GM19468 (cell line): ENCODE measurements at regions not wholly inside any gene's neighbourhood (a gene's known extent, or its start where the extent isn't known, plus 50 kb on each side); places are given as distances from the start of the nearest gene placed in this dataset.

Experiments
- ATAC-seq: cut with Tn5 transposase; IDR thresholded peaks from one replicate; pipeline ENCODE4 v1.9.1; 2021; ENCODE audit warnings: mild to moderate bottlenecking, moderate library complexity, moderate number of reproducible peaks; ENCODE audit not compliant: unreplicated experiment; ENCODE audit errors: extremely low read depth

DNA sequence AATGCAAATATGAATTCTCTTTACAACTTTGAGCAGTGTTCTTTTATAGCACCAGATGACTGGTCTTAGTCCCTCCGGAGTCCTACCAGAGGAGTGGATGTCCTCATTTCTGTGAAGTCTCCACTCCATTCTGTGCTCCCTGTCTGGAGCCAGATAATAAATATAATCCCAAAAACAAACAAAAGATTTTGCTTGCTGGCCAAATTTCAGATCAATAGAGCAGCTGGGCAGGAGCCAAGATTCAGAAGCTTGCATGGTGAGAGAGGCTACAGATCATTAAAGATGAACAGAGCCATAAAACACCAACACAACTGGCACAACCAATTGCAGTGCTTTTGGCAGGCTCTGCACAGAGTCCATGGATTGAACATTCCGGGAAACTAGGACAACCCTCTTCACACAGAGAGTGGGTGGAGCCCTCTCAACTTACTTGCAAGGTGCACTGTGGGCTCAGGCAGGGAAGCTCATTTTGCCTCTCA, 231.5 kb upstream of the SNX7 start:
- no peak for ATAC-seq

DNA sequence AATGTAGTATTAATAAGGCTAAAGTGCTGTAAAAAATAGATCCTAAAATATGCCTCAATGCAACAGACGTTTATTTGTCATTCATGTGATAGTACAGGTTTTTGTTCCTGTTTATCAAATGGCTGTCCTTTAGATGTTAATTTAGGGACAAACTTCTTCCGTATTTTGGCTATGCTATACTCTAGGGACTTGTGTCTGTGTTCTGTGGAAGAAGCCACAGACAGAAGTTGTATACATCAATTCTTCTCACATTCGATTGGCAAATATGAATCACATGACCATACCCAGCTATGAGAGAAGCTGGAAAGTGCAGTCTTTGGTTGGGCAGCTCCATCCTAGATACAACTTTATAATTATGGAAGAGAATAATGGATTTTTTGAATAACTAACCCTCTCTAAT, 232.7 kb upstream of the SNX7 start:
- ATAC-seq = no peak

DNA sequence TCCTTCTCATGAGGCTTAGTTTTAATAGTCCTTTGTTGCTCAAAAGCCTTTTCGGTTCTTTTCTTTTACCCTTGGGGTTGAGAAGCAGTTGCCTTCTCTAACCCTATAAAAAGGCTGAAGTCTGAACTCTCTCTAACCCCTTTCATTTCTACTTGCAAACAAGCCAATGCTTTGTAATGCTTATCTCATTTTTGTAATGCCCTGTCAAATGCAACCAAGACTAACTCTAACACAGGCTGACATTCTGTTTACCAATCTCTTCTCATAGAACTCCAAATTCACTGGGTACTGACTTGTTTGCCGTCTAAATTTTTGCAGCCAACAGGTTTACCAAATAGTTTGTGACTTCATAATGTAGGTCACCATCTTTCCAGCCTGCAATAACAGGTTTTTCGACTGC, 233.9 kb upstream of the SNX7 start:
- no peak for ATAC-seq

DNA sequence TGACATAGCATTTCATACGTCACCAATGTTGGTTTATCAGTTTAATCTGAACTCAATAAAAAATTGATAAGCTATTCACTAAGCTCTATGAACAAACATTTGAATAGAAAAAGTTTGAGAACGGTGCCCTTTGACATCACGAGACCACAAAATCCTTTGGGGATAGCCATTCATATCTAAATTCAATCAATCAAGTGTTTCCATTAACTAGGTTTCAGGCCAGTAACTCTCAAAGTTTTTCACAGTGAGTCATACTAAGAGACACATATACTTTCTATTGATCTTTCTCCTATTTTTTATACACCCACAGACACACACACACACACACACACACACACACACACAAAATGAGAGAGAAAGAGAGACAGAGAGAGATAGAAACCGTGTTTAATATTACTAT, 235.4 kb upstream of the SNX7 start:
- ATAC-seq = no peak

DNA sequence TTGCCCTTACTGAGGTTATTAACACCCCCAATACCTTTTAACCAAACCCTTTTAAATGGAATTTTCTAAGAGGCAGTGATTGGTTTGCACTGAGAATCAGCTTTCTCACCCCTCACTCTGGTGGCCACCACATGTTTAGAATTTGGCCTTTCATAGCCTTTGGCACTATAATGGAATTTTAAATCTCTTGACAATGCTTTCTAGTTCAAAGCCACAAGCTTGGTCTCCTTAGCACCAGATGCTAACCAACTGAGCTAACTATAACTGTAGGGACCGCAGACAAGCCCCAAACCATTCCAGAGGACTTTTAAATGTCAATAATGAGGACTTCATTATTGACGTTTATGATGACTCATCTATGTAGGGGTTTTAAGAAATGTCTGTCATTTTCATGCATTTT, 238.7 kb upstream of the SNX7 start:
- ATAC-seq = no peak

DNA sequence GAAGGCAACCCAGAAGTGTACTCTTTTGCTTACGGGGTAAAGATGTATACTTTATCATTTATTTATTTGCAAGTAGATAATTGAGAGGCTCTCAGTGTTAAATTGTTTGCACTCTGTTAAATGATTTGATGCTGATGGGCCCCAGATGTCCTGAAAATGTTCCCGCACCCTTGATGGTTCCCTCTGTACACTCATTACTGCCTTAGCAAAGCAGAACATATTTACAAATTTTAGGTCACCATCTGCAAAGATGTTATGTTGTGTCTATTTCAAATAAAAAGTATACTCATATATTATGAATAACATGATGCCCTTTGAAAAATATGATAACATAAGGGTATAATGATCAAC, 240.5 kb upstream of the SNX7 start:
- ATAC-seq = no peak

DNA sequence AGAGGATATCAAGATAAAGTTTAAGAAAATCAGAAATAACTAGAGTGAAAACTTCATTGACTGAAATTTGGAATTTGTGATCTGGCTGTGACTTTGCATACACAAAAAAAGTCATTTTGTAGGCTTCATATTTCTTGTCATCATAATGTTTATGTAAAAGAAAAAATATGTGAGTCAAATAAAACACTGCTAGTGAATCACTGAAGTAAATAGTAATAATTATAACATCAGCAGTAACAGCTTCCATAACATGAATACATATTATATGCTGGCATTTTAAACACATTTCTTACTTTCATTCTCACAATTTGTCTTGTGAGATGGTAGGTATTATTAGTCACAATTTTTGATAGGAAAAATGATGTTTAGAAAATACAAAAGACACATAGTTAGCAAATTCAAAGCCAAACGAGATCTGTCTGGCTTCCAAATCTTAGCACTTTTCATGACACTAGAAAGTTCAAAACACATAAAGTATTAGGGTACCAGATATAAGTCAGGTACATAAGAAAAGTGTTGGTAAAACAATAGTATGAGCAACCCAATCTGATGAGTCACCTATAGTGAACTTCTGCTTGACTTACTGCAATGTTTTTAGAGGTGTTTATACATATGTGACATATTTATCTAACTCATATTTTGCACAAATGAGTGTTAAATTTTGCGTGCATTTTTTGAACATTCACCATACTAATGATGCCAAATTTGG, 241.0 kb upstream of the SNX7 start:
- no peak for ATAC-seq

DNA sequence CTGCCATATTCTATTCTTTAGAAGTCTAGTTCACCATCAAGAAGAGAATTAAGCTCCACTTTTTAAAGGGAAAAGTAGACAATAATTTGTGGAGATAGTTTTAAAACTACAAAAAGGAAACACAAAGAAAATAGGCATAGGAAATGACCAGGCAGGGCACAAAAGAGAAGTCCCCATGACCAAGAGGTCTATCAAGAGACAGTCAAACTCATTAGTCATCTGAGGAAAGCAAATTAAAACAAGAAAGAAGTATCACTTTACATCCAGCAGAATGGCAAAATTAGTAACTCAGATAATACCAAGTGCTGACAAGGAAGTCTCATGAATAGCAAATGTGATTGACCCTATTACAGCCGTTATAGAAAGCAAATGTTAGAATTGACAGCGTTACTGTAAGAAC, 243.7 kb upstream of the SNX7 start:
- ATAC-seq = no peak

DNA sequence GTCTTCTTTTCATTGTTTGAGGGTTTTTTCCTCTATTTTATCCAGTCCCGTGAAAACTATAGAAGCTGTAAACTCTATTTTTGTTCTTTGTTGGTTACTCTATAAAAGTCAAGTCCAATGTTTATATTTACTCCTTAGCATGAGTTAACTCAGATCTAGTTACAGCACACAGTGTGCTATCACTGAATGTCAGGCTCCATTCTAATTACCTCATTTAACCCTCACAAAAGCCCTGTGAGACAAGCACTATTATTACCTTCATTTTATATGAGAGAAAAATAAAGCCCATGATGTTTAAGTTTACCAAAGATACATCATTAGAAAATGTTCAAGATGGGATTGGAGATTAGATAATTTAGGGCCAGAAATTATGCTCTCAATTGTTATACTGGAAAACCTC, 251.4 kb upstream of the SNX7 start:
- ATAC-seq = no peak

DNA sequence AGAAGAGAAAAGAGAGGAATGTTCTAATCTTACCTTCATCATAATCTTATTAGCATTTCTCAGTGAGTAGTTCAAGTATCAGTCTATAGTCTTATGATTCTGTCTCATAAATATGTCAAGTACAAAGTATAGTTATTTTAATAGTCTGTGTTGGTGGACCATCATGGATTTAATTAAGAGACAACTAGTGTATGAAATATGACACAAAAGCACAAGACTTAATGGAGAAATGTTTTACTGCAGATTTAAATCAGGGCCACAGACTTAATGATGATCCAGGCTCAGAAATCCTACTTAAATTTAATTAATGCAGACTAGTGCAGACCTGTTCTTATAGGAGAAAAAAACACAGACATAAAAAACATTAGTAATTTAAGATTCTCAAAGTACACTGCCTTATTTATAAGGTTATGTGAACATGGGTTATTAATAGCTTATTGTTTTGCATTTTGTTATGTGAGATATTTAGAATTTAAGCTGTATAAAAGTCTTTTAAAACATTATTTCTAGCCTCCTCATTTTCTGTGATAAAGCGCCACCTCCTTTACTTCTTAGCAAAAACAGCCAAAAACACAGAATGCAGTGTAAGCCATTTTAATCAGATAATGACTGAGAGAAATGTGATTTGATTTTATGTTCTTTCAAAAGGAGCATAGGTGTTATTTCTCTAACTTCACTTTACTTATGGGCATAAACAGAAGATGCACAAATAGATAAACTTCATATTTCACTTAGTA, 255.0 kb upstream of the SNX7 start:
- ATAC-seq = no peak

DNA sequence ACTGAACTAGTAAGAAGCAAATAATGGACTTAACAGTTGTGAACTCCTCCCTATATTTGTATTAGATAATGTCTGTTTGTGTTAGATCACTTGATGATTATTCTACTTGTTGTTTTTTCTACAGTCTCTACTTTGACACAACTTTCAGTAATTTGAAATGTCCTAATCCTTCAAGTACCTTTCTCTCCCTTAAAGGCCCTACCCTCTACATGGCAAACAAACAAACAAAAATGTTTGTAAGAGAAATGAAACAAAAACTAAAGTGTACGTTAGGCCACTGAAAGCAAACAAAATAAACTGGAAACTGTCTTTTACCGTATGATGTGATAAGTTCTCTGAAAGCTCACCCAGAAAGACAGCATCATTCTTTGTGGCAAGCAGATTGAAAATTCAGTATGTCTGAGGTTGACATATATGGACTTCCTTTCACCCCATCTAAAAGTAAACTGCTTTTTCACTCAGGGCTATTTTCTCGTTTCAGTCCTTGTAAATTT, 255.9 kb upstream of the SNX7 start:
- ATAC-seq = no peak

DNA sequence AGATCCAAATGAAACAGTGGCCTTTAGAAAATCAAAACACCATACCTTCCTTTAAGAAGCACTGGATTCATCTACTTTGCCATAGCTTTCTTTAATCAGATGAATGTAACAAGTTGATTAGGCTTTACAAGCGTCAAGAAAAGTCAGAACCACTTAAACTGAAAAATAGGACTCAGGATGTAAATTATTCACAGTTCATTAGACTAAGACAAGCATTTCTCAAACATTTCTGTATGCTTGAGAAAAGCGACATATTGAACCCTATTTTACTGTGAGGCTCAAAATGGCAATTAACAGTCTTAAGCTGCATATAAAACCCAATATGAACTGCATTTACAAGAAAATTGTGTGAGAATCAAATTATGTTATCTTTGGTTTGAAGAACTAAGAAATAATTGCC, 256.7 kb upstream of the SNX7 start:
- ATAC-seq = no peak

DNA sequence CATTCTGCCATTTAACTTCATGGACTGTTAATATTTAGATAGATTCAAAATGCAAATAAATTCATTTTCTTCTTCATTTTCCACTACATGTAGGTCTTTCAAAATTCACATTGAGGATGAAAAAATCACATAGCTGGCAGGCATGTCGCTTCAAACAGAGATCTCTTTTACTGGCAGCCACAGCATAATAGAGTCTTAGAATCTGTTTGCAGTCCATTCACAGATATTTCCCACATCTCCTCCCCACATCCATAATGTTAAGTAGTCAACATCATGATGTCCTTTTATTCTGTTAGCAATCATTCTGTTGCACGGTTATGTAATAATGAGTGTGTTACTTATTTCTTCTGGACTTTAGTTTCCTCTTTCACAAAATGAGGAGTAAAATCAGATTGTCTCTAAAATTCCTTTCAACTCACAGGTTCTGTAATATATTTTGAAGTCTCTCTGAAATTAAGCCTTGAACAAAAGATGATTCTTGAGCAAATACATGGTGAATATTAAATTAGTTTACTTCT, 257.5 kb upstream of the SNX7 start:
- no peak for ATAC-seq

DNA sequence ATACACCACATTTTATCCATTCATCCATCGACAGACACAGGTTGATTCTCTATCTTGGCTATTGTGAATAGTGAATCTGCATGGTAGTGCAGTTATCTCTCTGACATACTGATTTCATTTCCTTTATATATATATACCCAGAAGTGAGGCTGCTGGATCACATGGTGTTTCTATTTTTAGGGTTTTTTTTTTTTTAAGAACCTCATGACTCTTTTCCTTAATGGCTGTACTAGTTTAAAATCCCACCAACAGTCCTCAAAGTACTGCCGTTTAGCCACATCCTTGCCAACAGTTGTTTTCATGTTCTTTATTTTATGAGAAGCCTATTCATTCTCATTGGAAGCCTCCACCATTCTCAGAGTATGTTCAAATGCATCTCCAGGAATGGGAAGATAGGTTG, 258.7 kb upstream of the SNX7 start:
- ATAC-seq = no peak

DNA sequence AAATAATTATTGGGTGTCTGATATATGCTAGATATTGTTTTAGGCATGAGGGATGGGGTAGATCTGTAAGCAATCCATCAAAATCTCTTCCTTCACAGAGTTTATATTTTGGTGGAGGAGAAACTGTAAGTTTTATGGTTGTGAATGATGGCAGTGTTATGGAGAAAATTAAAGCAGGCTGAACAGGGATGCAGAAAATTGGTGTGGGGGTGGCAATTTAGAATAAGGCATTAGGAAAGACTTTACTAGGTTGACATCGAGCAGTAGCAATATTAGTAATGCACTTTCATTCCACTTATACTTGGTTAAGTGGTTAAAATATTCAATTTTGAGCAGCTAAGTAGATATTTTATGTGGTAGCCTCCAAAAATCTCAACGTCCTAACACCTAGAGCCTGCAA, 261.1 kb upstream of the SNX7 start:
- ATAC-seq = no peak

DNA sequence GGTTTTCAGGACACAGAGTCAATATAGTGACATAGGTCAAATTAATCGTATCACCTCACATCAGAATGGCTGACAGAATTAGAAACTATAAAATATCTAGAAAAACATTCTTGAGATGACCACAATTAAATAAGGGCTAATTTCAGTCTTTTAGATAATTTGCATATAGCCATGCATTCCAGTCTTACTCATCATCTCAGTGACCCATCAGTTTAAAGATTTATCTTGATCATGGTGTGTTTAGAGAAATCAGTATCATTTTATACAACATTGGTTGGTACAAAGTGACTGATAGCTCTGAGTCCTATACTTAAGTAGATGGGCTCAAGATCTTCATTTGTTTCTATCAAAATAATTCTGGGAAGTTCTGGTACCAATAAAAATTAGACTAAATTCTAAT, 262.3 kb upstream of the SNX7 start:
- ATAC-seq = no peak

DNA sequence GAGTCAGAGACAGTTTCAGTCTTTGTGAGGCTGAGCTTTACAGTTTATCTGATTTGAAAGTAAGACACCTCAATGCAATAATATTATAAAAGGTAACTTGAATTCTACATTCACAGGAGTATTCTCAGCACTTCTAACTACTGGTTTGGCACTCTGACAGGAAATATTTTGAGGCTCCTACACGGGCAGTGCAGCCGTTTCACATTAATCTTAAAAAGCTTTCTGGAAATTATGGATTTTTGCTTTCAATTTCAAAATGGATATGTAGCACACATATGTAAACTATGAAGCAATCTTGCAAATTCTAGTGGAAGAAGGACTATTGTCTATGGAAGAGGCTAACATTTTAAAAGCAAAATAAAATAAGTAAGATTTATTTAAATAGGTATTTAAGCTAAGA, 262.9 kb upstream of the SNX7 start:
- no peak for ATAC-seq

DNA sequence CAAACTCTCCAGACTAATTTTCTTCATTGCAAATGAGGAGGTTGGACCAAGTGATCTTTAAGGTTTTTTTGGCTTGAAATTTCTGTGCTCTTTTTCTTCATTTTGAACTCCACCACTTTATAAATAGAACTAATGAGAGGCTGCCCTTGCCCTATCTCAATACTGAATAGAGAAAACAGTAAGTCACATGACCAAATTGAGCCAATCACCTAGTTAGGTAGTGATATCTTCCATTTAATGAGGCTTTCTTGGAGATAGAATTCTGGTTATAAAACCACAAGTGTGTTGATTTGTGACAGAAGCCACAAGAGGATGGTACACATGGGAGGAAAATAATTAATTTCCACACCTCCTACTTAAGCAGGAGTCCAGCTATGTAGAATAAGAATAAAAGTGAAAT, 263.4 kb upstream of the SNX7 start:
- ATAC-seq = no peak

DNA sequence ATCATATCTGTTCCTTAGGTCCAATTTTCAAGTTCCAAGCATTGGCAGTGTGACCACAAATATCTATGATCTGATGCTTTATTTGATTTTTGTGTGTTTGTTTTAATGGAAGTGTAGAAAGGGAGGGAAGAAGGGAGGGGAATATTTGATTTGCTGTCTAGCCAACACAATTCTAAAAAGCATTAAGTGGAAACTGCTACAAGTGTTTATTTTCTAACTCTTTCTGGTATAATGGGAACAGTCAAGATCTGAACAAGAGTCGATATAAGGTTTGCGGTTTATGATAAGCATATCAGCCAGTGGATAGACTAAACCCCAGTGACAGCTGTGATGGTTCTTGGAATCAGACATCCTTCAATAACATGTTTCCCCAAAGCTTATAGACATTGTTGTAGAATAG, 267.8 kb upstream of the SNX7 start:
- no peak for ATAC-seq

DNA sequence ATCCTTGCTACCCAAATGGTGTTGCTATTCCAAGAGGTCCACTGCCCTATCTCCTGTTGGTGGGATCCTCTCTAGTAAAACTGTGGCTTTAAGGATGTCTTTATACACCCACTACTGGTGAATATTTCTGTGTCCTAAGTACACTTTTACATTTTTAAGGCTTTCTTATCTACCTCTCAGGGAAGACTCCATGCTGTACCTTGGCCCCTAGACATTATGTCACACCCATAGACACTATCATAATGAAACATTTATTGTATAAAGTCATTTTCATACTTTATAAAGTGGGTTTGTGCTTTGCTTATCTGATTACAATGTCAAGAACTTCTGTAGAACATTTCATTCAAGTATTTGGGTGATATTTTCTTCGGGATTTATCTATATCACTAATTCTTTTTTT, 270.3 kb upstream of the SNX7 start:
- no peak for ATAC-seq

DNA sequence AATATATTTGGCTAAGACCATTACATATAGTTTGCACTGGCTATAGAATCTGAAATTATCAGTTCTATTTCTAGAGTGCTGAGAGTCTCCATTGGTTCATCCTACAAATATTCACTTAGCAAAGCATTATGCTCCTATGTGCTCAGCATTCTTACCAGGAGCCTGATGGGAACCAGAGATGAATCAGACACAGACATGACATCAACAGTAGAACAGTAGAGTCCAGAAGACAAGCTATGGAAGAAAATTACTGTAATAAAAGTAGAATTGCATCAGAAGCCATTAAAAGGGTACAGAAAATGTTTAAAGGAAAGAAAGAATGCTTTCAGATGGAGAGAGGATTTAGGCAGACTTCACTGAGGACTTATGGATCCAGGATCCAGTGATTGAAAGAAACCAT, 271.7 kb upstream of the SNX7 start:
- no peak for ATAC-seq

DNA sequence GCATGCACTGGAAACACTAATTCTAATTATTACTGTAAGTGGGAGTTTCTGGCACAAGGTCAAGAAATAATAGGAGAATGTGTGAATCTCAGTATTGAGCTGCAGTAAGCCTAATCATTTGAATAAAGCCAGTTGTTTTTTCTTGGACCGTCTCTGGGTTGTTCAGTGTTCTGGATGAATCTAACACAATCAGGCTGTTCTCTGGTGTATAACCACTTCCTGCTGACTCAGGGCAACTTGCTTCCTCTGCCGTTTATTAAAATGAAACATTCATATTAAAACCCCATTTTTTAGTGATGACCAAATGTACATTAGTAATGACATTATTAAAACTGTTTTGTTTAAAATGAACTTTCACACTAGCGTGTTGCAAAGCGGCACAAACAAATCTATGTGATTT, 273.1 kb upstream of the SNX7 start:
- ATAC-seq = no peak
